ENCODE measurements at regions not wholly inside any gene's neighbourhood (a gene's known extent, or its start where the extent isn't known, plus 50 kb on each side); places are given as distances from the start of the nearest gene placed in this dataset.
A peak's percentile ranks its signal among the peaks of the same experiment; 100 is the strongest.
"Not testable (repeated sequence)": the region's sequence is repeated elsewhere in the genome, so short reads cannot be mapped to it uniquely, and the experiment has no call there.

DNA sequence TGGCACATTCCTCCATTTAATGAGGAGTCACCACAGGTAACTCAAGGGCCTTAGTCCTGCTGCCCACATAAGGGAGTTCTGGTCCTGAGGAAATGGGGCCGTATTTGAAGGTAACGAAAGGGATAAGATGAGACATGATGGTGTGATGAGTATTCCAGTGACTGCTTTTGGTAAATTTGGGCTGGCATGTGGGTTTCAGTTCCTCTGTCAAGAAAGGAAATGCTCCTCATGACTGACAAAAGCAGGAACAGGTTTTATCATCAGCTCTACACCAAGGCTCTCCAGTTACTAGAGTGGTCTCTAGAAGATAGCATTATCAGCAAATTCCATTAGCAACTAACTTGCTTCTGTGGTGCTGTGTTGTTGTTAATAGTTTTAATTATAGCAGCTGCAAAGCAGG, 161.8 kb upstream of the PTPN20 start:
- not testable (repeated sequence) for DNase-seq

DNA sequence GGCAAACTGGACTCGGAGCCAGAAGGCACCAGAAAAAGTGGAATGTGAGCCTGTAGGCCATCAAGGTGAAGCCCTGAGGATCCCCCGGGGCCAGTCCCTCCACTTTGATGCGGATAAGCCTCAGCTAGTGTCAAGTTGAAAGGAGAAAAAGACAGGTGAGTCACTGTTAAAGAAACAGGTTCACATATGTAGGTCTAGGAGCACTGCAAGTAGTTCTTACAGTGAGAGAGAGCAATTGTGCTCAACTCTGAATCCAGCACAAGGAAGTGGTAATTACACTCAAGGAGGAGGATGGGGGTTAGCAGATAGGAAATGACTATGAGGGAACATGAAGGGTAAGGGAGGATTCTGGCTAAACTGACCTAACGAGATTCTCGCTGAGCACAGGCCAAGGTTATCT, 157.5 kb upstream of the PTPN20 start:
- not testable (repeated sequence) for DNase-seq

- not testable (repeated sequence) for DNase-seq
Measured at GRCh38 chr10:46761471-46761870, 149.8 kb upstream of the PTPN20 start.

GRCh38 chr10:46768515-46769291, 142.5 kb upstream of the PTPN20 start:
- DNase-seq, result not testable (repeated sequence)

GRCh38 chr10:46773178-46773896, 137.9 kb upstream of the PTPN20 start:
- DNase-seq, result not testable (repeated sequence)

- DNase-seq, result peak in 1 of 2 experiments; percentile 3
Measured at GRCh38 chr10:46773897-46774236, 137.4 kb upstream of the PTPN20 start.

- not testable (repeated sequence) for DNase-seq
Measured at GRCh38 chr10:46774366-46774765, 136.9 kb upstream of the PTPN20 start.

GRCh38 chr10:46774945-46775667, 136.1 kb upstream of the PTPN20 start:
- not testable (repeated sequence) for DNase-seq

- DNase-seq, result not testable (repeated sequence)
Measured at GRCh38 chr10:46775668-46776059, 135.6 kb upstream of the PTPN20 start.

- DNase-seq, result not testable (repeated sequence)
Measured at GRCh38 chr10:46779571-46779970, 131.7 kb upstream of the PTPN20 start.

- DNase-seq, result not testable (repeated sequence)
Measured at GRCh38 chr10:46780164-46780563, 131.1 kb upstream of the PTPN20 start.

GRCh38 chr10:46781001-46781400, 130.2 kb upstream of the PTPN20 start:
- DNase-seq, result not testable (repeated sequence)

GRCh38 chr10:46782001-46782874, 129.0 kb upstream of the PTPN20 start:
- not testable (repeated sequence) for DNase-seq

- DNase-seq, result not testable (repeated sequence)
Measured at GRCh38 chr10:46784665-46785064, 126.6 kb upstream of the PTPN20 start.

DNA sequence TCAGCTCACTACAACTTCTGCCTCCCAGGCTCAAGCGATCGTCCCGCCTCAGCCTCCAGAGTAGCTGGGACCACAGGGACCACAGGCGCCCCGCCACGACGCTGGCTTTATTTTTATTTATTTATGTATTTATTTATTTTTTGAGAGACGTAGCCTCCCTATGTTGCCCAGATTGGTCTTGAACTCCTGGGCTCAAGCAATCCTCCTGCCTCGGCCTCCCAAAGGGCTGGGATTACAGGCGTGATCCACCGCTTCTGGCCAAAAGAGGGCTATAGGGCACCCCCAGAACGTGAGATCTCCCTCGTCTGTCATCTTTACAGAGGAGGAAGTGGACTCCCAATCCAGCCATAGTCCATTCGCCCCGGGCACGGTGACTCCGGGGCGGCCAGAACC, 125.1 kb upstream of the PTPN20 start:
- DNase-seq, result not testable (repeated sequence)

DNA sequence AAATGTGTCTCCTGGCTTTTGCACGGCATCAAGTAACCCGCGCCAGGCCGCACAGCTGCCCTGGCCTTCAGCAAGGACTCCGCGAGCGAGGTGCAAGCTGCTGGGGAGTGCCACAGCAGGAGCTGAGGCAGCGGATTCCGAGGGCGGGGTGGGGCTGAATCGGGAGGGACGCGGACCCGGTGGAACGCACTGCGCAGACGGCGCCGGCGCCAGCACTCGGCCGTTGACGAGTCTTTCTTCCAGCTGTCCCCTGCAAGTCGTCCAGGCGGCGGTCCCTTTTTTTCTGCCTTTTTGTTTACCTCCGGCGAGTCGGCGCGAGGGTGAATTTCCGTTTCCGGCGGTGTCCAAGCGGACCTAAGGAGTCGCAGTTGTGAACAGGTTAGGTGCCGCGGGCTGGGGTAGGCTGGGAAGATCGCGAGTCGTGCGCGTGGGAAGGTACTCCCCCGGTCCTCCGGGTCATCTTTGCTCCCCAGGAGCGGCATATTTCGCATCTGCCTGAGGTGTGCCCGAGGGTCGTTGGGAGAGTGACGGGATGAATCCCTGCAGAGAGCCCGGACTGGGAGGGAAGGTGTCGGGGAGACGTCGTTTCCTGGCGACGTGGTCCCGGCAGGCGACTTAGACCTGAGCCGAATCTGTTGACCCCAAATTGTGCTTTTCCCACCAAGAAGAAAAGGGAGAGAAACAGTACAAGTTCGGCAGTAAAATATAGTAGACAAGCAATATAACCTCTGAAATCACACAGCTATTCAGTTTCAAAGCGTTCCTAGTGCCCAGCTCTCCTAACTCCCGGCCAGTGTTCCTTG, 124.5 kb upstream of the PTPN20 start:
- peak; percentile 14 to 45 for DNase-seq

DNA sequence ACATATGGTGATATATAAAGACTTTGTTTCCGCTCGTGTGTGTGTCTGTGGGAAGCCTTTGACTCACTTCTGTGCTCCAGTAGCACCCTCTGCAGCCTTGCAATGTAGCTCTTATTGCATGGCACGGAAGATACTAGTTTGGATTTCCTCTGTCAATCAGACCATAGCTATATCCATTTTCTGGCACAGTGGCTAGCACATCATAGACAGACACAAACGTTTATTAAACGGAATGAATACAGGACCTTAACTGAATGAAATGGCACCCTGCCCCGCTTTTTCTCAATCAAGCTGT, 124.0 kb upstream of the PTPN20 start:
- peak; percentile 2 to 4 for DNase-seq

DNA sequence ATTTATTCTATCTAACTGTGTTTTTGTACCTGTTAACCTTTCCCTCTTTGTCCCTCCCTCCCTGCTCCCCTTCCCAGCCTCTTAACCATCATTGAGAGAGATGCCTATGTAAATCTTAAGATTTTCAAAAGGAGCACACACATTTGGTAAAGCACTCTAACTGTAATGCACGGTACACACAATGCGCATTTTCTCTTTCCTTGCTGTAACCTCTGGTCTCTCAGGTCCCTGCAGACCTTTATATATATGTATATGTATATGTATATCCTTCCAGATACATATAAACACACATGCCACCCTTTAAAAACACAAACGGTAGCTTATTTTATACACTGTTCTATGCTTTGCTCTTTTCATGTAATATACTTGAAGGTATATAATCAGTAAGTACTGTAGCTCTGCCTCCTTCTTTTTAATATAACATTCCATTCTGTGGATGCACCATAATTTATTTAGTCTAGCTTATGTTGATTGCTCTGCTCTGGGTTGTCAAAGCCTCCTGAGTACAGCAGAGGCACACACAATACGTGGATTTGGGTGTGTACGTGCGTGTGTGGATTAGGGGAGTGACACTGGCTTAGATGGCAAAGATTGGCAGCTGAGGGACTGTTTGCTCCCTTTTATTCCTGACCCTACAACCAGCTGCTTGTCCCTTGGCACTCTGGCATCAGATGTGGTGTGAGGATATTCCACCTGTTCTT, 118.4 kb upstream of the PTPN20 start:
- DNase-seq, result not testable (repeated sequence)

GRCh38 chr10:46796351-46796750, 114.9 kb upstream of the PTPN20 start:
- not testable (repeated sequence) for DNase-seq

- DNase-seq, result not testable (repeated sequence)
Measured at GRCh38 chr10:46802010-46802409, 109.2 kb upstream of the PTPN20 start.

DNA sequence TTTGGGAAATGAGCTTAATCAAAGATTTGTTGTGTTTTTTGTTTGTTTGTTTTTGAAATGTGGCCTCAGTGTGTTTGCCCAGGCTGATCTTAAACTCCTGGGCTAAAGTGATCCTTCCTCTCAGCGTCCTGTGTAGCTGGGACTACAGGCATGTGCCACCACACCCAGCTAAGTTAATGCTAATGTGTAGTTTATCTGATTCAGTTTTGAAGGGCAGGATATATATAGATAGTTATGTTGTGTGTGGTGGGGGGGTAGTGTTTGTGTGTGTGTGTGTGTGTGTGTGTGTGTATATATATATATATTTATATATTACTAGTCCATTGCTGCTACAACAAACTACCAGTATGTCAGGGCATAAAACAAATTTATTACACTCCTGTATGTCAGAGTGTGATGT, 108.1 kb upstream of the PTPN20 start:
- DNase-seq, result not testable (repeated sequence)

All from stimulated activated CD4-positive, alpha-beta T cell treated with anti-CD3 and anti-CD28 coated beads, Interleukin-4, amount 100 ng/mL, for 4 hours (primary cell).